RWPE1 (cell line): ENCODE measurements at regions not wholly inside any gene's neighbourhood (a gene's known extent, or its start where the extent isn't known, plus 50 kb on each side); places are given as distances from the start of the nearest gene placed in this dataset.

Source experiments
- CTCF ChIA-PET: fragments of 350-600 bp; sonication (Branson Sonifier 250); formaldehyde crosslinking; extraction: SDS; loops from one replicate; lab custom pipeline; 2021; lab: Yijun Ruan, JAX
- POLR2A ChIA-PET: fragments of 400-600 bp; formaldehyde crosslinking; extraction: SDS; loops from one replicate; lab custom pipeline; 2020; ENCODE audit warnings: antibody characterized with exemption; ENCODE audit not compliant: low non-redundant PET; lab: Yijun Ruan, JAX
- DNase-seq: peaks from one replicate; pipeline ENCODE4 v3.0.0; 2012; ENCODE audit warnings: low spot score
- H3K27ac ChIP-seq: fragments of 450-650 bp; 2 replicates; pipeline ENCODE4 v1.5.1; 2017
- TF ChIP-seq, protein P1 (sequence below): fragments of 450-650 bp; conservative IDR thresholded peaks from 2 replicates; pipeline ENCODE4 v1.5.1; 2017; ENCODE audit warnings: low read depth, mild to moderate bottlenecking

- H3K27ac ChIP-seq = no peak overlapping the region
- TF ChIP-seq, protein P1, sequence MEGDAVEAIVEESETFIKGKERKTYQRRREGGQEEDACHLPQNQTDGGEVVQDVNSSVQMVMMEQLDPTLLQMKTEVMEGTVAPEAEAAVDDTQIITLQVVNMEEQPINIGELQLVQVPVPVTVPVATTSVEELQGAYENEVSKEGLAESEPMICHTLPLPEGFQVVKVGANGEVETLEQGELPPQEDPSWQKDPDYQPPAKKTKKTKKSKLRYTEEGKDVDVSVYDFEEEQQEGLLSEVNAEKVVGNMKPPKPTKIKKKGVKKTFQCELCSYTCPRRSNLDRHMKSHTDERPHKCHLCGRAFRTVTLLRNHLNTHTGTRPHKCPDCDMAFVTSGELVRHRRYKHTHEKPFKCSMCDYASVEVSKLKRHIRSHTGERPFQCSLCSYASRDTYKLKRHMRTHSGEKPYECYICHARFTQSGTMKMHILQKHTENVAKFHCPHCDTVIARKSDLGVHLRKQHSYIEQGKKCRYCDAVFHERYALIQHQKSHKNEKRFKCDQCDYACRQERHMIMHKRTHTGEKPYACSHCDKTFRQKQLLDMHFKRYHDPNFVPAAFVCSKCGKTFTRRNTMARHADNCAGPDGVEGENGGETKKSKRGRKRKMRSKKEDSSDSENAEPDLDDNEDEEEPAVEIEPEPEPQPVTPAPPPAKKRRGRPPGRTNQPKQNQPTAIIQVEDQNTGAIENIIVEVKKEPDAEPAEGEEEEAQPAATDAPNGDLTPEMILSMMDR = no peak
- DNase-seq = no peak
- POLR2A ChIA-PET = no interaction called here
- CTCF ChIA-PET = no interaction called here
Observed at GRCh38 chr18:78777992-78778391, 201.6 kb upstream of the SALL3 start.

- TF ChIP-seq, protein P1 = no peak
- POLR2A ChIA-PET = no interaction called here
- DNase-seq = no peak
- no peak overlapping the region for H3K27ac ChIP-seq
- CTCF ChIA-PET = no interaction called here
Observed at GRCh38 chr18:78778651-78779050, 201.0 kb upstream of the SALL3 start.

GRCh38 chr18:78779996-78780718, 199.5 kb upstream of the SALL3 start:
- ChIA-PET POLR2A (no interaction called here), CTCF (no interaction called here)
- TF ChIP-seq, protein P1 = no peak
- no peak overlapping the region for H3K27ac ChIP-seq
- no peak for DNase-seq

GRCh38 chr18:78780719-78781600, 198.7 kb upstream of the SALL3 start:
- H3K27ac ChIP-seq = no peak overlapping the region
- ChIA-PET POLR2A (no interaction called here), CTCF (no interaction called here)
- TF ChIP-seq, protein P1 = no peak
- DNase-seq = no peak

GRCh38 chr18:78781601-78781960, 198.0 kb upstream of the SALL3 start:
- TF ChIP-seq, protein P1 = no peak
- no peak overlapping the region for H3K27ac ChIP-seq
- POLR2A ChIA-PET = no interaction called here
- no peak for DNase-seq
- CTCF ChIA-PET = no interaction called here

DNA sequence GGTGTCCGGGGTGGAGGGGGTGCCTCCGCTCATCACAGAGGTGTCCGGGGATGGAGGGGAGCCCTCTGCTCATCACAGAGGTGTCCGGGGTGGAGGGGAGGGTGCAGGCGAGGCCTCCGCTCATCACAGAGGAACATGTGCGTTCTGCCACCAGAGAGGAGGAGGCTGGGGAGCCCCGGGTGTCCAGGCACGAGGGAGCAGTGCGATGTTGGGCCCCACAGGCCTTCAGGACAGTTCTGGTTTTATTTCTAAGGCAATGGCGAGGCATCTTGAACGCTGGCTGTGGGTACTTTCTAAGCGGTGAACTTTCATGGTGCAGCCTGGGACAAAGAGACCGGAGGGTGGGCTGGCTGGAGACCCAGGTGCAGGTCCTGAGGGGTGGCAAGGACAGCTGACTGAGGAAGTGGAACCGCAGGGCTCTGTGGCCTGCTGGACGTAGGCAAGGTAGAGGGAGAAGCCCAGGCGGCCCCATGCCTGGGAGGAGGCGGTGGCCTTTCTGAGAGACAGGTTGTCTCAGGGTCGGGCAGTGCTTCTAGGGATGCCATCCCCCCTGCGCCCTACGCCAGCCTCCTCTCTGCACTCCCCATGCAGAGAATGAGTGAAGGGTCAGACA, 196.6 kb upstream of the SALL3 start:
- DNase-seq = no peak
- ChIA-PET CTCF (interaction anchor here (0.6 kb wide), 1 partner anchor 610 kb away, joined by 3 read pairs; no protein-coding TSS in a partner anchor), POLR2A (no interaction called here)
- TF ChIP-seq, protein P1 = no peak
- no peak overlapping the region for H3K27ac ChIP-seq
